WTC11 (cell line): ENCODE measurements at regions not wholly inside any gene's neighbourhood (a gene's known extent, or its start where the extent isn't known, plus 50 kb on each side); places are given as distances from the start of the nearest gene placed in this dataset.

ENCODE experiments used
- ATF6 ChIP-seq: sonication (generic); formaldehyde crosslinking; IDR thresholded peaks from 2 replicates; pipeline ENCODE4 v1.8.1; 2023; ENCODE audit warnings: mild to moderate bottlenecking, missing genetic modification reagents
- CTCF ChIP-seq: fragments of 200-600 bp; IDR thresholded peaks from 2 replicates; pipeline ENCODE4 v1.8.0; 2022; ENCODE audit warnings: antibody characterized with exemption
- ELF4 ChIP-seq: sonication (generic); formaldehyde crosslinking; IDR thresholded peaks from 2 replicates; pipeline ENCODE4 v1.8.1; 2022; ENCODE audit warnings: low read depth, mild to moderate bottlenecking, moderate library complexity, missing genetic modification reagents
- GABPB1 ChIP-seq: sonication (generic); formaldehyde crosslinking; IDR thresholded peaks from 2 replicates; pipeline ENCODE4 v1.8.1; 2023; ENCODE audit warnings: mild to moderate bottlenecking, missing genetic modification reagents
- IRF2 ChIP-seq: sonication (generic); formaldehyde crosslinking; IDR thresholded peaks from 2 replicates; pipeline ENCODE4 v1.8.0; 2022; ENCODE audit warnings: low read depth, missing genetic modification reagents, borderline replicate concordance
- NFE2L1 ChIP-seq: sonication (generic); formaldehyde crosslinking; IDR thresholded peaks from 2 replicates; pipeline ENCODE4 v1.8.1; 2023; ENCODE audit warnings: missing genetic modification reagents
- NR3C1 ChIP-seq: sonication (generic); formaldehyde crosslinking; conservative IDR thresholded peaks from 2 replicates; pipeline ENCODE4 v1.8.1; 2023; ENCODE audit warnings: low read depth, mild to moderate bottlenecking, missing genetic modification reagents
- ZNF416 ChIP-seq: fragments of 250-450 bp; sonication (Bioruptor Pico); IDR thresholded peaks from 2 replicates; pipeline ENCODE4 v1.9.0; 2021; ENCODE audit warnings: mild to moderate bottlenecking, inconsistent platforms
- TF ChIP-seq, protein P1 (sequence below): sonication (generic); formaldehyde crosslinking; IDR thresholded peaks from 2 replicates; pipeline ENCODE4 v1.8.1; 2022; ENCODE audit warnings: mild to moderate bottlenecking, moderate library complexity, missing genetic modification reagents

- TF ChIP-seq ZNF416 (CRISPR knock-in tag) (no peak), CTCF (no peak), NFE2L1 (CRISPR knock-in tag) (no peak), GABPB1 (CRISPR knock-in tag) (no peak), ATF6 (CRISPR knock-in tag) (no peak), ELF4 (no peak), NR3C1 (CRISPR knock-in tag) (no peak), IRF2 (CRISPR knock-in tag) (no peak)
- TF ChIP-seq, protein P1, sequence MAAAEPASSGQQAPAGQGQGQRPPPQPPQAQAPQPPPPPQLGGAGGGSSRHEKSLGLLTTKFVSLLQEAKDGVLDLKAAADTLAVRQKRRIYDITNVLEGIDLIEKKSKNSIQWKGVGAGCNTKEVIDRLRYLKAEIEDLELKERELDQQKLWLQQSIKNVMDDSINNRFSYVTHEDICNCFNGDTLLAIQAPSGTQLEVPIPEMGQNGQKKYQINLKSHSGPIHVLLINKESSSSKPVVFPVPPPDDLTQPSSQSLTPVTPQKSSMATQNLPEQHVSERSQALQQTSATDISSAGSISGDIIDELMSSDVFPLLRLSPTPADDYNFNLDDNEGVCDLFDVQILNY (CRISPR knock-in tag), result no peak
Observed at GRCh38 chr7:84507529-84507928, 312.9 kb upstream of the SEMA3A start.
